Vagina (tissue), 2 donors: ENCODE measurements at regions not wholly inside any gene's neighbourhood (a gene's known extent, or its start where the extent isn't known, plus 50 kb on each side); places are given as distances from the start of the nearest gene placed in this dataset.

ENCODE experiments used
- DNase-seq, 2 donors: peaks; one replicate each; pipeline ENCODE4 v3.0.0-alpha.2; 2017; ENCODE audit errors: extremely low spot score in 2 of 2
- H3K27ac ChIP-seq: fragments of 200-600 bp; sonication (generic); one replicate; pipeline ENCODE4 v1.5.1; 2019
- H3K27me3 ChIP-seq: fragments of 200-600 bp; sonication (generic); one replicate; pipeline ENCODE4 v1.5.1; 2019
- H3K36me3 ChIP-seq, 2 donors: fragments of 200-600 bp; sonication (generic); one replicate each; pipeline ENCODE4 v1.5.1; 2017 to 2019
- H3K4me1 ChIP-seq: fragments of 200-600 bp; sonication (generic); one replicate; pipeline ENCODE4 v1.5.1; 2019
- H3K4me3 ChIP-seq, 2 donors: fragments of 200-600 bp; sonication (generic); 1 replicate in 1 of 2; 2 replicates in 1 of 2; pipeline ENCODE4 v1.5.1; 2016 to 2019
- H3K9me3 ChIP-seq: fragments of 200-600 bp; sonication (generic); one replicate; pipeline ENCODE4 v1.5.1; 2019
- CTCF ChIP-seq, 3 experiments: fragments of 450-650 bp in 2 of 3; fragments of 200-600 bp in 1 of 3; sonication (generic) in 1 of 3; IDR thresholded peaks; one replicate each; pipeline ENCODE4 v1.5.1; 2017 to 2019; ENCODE audit warnings: antibody characterized with exemption in 3 of 3, mild to moderate bottlenecking in 2 of 3, moderate library complexity in 2 of 3
- POLR2A ChIP-seq, 2 donors: fragments of 450-650 bp; IDR thresholded peaks; one replicate each; pipeline ENCODE4 v1.6.1; 2017; ENCODE audit warnings: antibody characterized with exemption in 2 of 2, mild to moderate bottlenecking in 2 of 2, moderate library complexity in 2 of 2
- POLR2AphosphoS5 ChIP-seq, 2 donors: sonication (generic); formaldehyde crosslinking; IDR thresholded peaks; one replicate each; pipeline ENCODE4 v1.9.0; 2017; ENCODE audit warnings: antibody characterized with exemption in 2 of 2, mild to moderate bottlenecking in 2 of 2, low read depth in 1 of 2; ENCODE audit not compliant: insufficient read depth in 1 of 2
- intact Hi-C: fragments of 100-400 bp; cut with DNase I; formaldehyde crosslinking; loops from one replicate; pipeline ENCODE4 v1.15.1; 2023

GRCh38 chr6:113662093-113662665 is 195.0 kb upstream of the MARCKS start:
- Histone ChIP-seq H3K4me3 (no peak overlapping the region), H3K27me3 (no peaks in the 10 kb centered on the region), H3K4me1 (no peaks in the 10 kb centered on the region), H3K9me3 (no peaks in the 10 kb centered on the region), H3K27ac (no peak overlapping the region), H3K36me3 (no peaks in the 10 kb centered on the region)
- intact Hi-C loops, result no loop called here
- DNase-seq, result no peak
- TF ChIP-seq CTCF (IDR thresholded peaks at IDR 0.05) (no peak), POLR2AphosphoS5 (IDR thresholded peaks at IDR 0.05; ENCODE audit: insufficient read depth in 1 of 2, low read depth in 1 of 2) (no peak), POLR2A (IDR thresholded peaks at IDR 0.05) (no peak)

- no peaks in the 10 kb centered on the region for H3K9me3 ChIP-seq
- no peaks in the 10 kb centered on the region for H3K36me3 ChIP-seq
- no peaks in the 10 kb centered on the region for H3K4me1 ChIP-seq
- no peak overlapping the region for H3K4me3 ChIP-seq
- no peak for DNase-seq
- H3K27ac ChIP-seq, result no peak overlapping the region
- intact Hi-C loops, result no loop called here
- H3K27me3 ChIP-seq, result no peaks in the 10 kb centered on the region
- TF ChIP-seq POLR2AphosphoS5 (IDR thresholded peaks at IDR 0.05; ENCODE audit: insufficient read depth in 1 of 2, low read depth in 1 of 2) (no peak), CTCF (IDR thresholded peaks at IDR 0.05) (no peak), POLR2A (IDR thresholded peaks at IDR 0.05) (no peak)
Observed at GRCh38 chr6:113662688-113663333, 194.3 kb upstream of the MARCKS start.

GRCh38 chr6:113664909-113665308 is 192.2 kb upstream of the MARCKS start:
- no peak for TF ChIP-seq POLR2A (IDR thresholded peaks at IDR 0.05)
- no peak for TF ChIP-seq CTCF (IDR thresholded peaks at IDR 0.05)
- TF ChIP-seq POLR2AphosphoS5 (IDR thresholded peaks at IDR 0.05; ENCODE audit: insufficient read depth in 1 of 2, low read depth in 1 of 2), result no peak
- Histone ChIP-seq H3K27ac (no peak overlapping the region), H3K4me1 (no peaks in the 10 kb centered on the region), H3K9me3 (no peaks in the 10 kb centered on the region), H3K27me3 (no peaks in the 10 kb centered on the region), H3K36me3 (no peaks in the 10 kb centered on the region), H3K4me3 (no peak overlapping the region)
- DNase-seq, result no peak
- intact Hi-C loops, result no loop called here

GRCh38 chr6:113668641-113669408 is 188.3 kb upstream of the MARCKS start:
- TF ChIP-seq CTCF (IDR thresholded peaks at IDR 0.05), result no peak
- TF ChIP-seq POLR2AphosphoS5 (IDR thresholded peaks at IDR 0.05; ENCODE audit: insufficient read depth in 1 of 2, low read depth in 1 of 2), result no peak
- no peak for TF ChIP-seq POLR2A (IDR thresholded peaks at IDR 0.05)
- H3K4me1 ChIP-seq, result no peaks in the 10 kb centered on the region
- no peaks in the 10 kb centered on the region for H3K27me3 ChIP-seq
- intact Hi-C loops, result no loop called here
- DNase-seq, result no peak
- H3K36me3 ChIP-seq, result no peaks in the 10 kb centered on the region
- H3K27ac ChIP-seq, result no peak overlapping the region
- H3K4me3 ChIP-seq, result no peak overlapping the region
- no peaks in the 10 kb centered on the region for H3K9me3 ChIP-seq

GRCh38 chr6:113669606-113670005 is 187.5 kb upstream of the MARCKS start:
- Histone ChIP-seq H3K4me3 (no peak overlapping the region), H3K4me1 (no peaks in the 10 kb centered on the region), H3K27ac (no peak overlapping the region), H3K9me3 (no peaks in the 10 kb centered on the region), H3K36me3 (no peaks in the 10 kb centered on the region), H3K27me3 (no peaks in the 10 kb centered on the region)
- TF ChIP-seq POLR2AphosphoS5 (IDR thresholded peaks at IDR 0.05; ENCODE audit: insufficient read depth in 1 of 2, low read depth in 1 of 2), result no peak
- DNase-seq, result no peak
- intact Hi-C loops, result no loop called here
